ENCODE measurements at regions not wholly inside any gene's neighbourhood (a gene's known extent, or its start where the extent isn't known, plus 50 kb on each side); places are given as distances from the start of the nearest gene placed in this dataset.
A peak's percentile ranks its signal among the peaks of the same experiment; 100 is the strongest.
"Not testable (repeated sequence)": the region's sequence is repeated elsewhere in the genome, so short reads cannot be mapped to it uniquely, and the experiment has no call there.

- Mint-ChIP-seq H3K27me3 (ENCODE audit: insufficient read depth, low read depth, poor library complexity) (peaks cover 4% of the 10 kb centered on the region), H3K4me3 (no peak overlapping the region)
- H3K79me2 ChIP-seq (replicated peaks; ENCODE audit: insufficient read depth), result no peaks in the 10 kb centered on the region
Observed at GRCh38 chr15:81882504-81882903, 163.3 kb downstream of the MEX3B start.

DNA sequence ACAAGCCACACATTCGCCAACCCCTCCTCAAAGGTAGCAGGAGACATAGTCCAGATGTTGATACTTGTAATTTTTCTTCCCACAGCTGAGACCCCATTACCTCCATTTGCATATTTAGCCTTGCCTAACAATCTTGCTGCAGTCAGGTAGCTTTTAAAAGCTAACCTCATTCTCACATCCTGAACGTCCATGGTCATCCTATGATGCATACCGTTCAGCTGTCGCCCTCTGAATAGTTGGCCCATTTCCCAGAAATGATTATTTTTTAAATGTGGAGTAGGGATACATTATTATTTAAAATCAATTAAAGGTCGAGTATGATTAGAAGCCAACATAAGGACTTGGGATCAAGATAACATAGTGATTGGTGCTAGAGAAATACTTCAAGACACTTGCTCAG lies 165.0 kb downstream of the MEX3B start:
- no peaks in the 10 kb centered on the region for H3K36me3 Mint-ChIP-seq (ENCODE audit: low read depth)
- H3K27me3 Mint-ChIP-seq (ENCODE audit: insufficient read depth, low read depth, poor library complexity), result no peaks in the 10 kb centered on the region
- H3K4me1 Mint-ChIP-seq, result peaks cover 11% of the 10 kb centered on the region; the same call in 2 of the 3 replicates
- DNase-seq (ENCODE audit: low spot score) (no peak), ATAC-seq (no peak)
- H3K9me3 Mint-ChIP-seq, result peaks cover 4% of the 10 kb centered on the region; the same call in 2 of the 3 replicates
- Histone ChIP-seq H3K36me3 (ENCODE audit: insufficient read depth) (no peaks in the 10 kb centered on the region), H3K4me3 (no peak overlapping the region), H4K20me1 (replicated peaks; ENCODE audit: insufficient read depth) (no peaks in the 10 kb centered on the region), H3K27ac (ENCODE audit: low read depth) (no peak overlapping the region), H3K9me2 (ENCODE audit: insufficient read depth) (0 out of 2 replicates have a peak, but pooled peaks cover 1% of the 10 kb centered on the region), H3F3A (replicated peaks; ENCODE audit: low read depth) (no peaks in the 10 kb centered on the region), H3K27me3 (ENCODE audit: insufficient read depth) (no peaks in the 10 kb centered on the region), H3K79me2 (replicated peaks; ENCODE audit: insufficient read depth) (no peaks in the 10 kb centered on the region), H3K4me2 (no peak overlapping the region), H3K4me1 (ENCODE audit: insufficient read depth) (0 out of 2 replicates have a peak, but pooled peaks cover 4% of the 10 kb centered on the region), H2AFZ (no peak overlapping the region)
- no peak overlapping the region for H3K4me3 Mint-ChIP-seq
- TF ChIP-seq CREB1 (CRISPR knock-in tag; IDR thresholded peaks at IDR 0.05; ENCODE audit: low read depth) (no peak), POLR2AphosphoS5 (IDR thresholded peaks at IDR 0.05; ENCODE audit: low read depth) (no peak)
- no peak overlapping the region for H3K27ac Mint-ChIP-seq

More at GRCh38 chr15:81882504-81882903, 163.3 kb downstream of the MEX3B start:
- Histone ChIP-seq H3K4me2 (no peak overlapping the region), H3K27me3 (ENCODE audit: insufficient read depth) (no peaks in the 10 kb centered on the region), H3K27ac (ENCODE audit: low read depth) (no peak overlapping the region), H3K4me3 (no peak overlapping the region), H3F3A (replicated peaks; ENCODE audit: low read depth) (no peaks in the 10 kb centered on the region), H2AFZ (no peak overlapping the region), H3K4me1 (ENCODE audit: insufficient read depth) (0 out of 2 replicates have a peak, but pooled peaks cover 4% of the 10 kb centered on the region), H4K20me1 (replicated peaks; ENCODE audit: insufficient read depth) (no peaks in the 10 kb centered on the region), H3K9me2 (ENCODE audit: insufficient read depth) (0 out of 2 replicates have a peak, but pooled peaks cover 4% of the 10 kb centered on the region), H3K36me3 (ENCODE audit: insufficient read depth) (no peaks in the 10 kb centered on the region)
- ATAC-seq (no peak), DNase-seq (ENCODE audit: low spot score) (no peak)
- Mint-ChIP-seq H3K4me1 (peaks cover 8% of the 10 kb centered on the region; the same call in 2 of the 3 replicates), H3K9me3 (no peaks in the 10 kb centered on the region), H3K36me3 (ENCODE audit: low read depth) (no peaks in the 10 kb centered on the region), H3K27ac (no peak overlapping the region)
- TF ChIP-seq, protein P1, sequence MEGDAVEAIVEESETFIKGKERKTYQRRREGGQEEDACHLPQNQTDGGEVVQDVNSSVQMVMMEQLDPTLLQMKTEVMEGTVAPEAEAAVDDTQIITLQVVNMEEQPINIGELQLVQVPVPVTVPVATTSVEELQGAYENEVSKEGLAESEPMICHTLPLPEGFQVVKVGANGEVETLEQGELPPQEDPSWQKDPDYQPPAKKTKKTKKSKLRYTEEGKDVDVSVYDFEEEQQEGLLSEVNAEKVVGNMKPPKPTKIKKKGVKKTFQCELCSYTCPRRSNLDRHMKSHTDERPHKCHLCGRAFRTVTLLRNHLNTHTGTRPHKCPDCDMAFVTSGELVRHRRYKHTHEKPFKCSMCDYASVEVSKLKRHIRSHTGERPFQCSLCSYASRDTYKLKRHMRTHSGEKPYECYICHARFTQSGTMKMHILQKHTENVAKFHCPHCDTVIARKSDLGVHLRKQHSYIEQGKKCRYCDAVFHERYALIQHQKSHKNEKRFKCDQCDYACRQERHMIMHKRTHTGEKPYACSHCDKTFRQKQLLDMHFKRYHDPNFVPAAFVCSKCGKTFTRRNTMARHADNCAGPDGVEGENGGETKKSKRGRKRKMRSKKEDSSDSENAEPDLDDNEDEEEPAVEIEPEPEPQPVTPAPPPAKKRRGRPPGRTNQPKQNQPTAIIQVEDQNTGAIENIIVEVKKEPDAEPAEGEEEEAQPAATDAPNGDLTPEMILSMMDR (conservative IDR thresholded peaks at IDR 0.05; ENCODE audit: low read depth in 2 of 2), result no peak
- TF ChIP-seq, protein P2, sequence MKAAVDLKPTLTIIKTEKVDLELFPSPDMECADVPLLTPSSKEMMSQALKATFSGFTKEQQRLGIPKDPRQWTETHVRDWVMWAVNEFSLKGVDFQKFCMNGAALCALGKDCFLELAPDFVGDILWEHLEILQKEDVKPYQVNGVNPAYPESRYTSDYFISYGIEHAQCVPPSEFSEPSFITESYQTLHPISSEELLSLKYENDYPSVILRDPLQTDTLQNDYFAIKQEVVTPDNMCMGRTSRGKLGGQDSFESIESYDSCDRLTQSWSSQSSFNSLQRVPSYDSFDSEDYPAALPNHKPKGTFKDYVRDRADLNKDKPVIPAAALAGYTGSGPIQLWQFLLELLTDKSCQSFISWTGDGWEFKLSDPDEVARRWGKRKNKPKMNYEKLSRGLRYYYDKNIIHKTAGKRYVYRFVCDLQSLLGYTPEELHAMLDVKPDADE (IDR thresholded peaks at IDR 0.05), result no peak
- no peak for TF ChIP-seq EZH2 (IDR thresholded peaks at IDR 0.05; ENCODE audit: low read depth, unreplicated experiment)

GRCh38 chr15:81880314-81880713 lies 165.5 kb downstream of the MEX3B start:
- Histone ChIP-seq H4K20me1 (replicated peaks; ENCODE audit: insufficient read depth) (no peaks in the 10 kb centered on the region), H3K4me2 (no peak overlapping the region), H3K27me3 (ENCODE audit: insufficient read depth) (no peaks in the 10 kb centered on the region), H3K4me3 (no peak overlapping the region), H3K79me2 (replicated peaks; ENCODE audit: insufficient read depth) (no peaks in the 10 kb centered on the region), H3K9me2 (ENCODE audit: insufficient read depth) (no peaks in the 10 kb centered on the region), H3K36me3 (ENCODE audit: insufficient read depth) (no peaks in the 10 kb centered on the region), H2AFZ (no peak overlapping the region), H3K27ac (ENCODE audit: low read depth) (no peak overlapping the region), H3F3A (replicated peaks; ENCODE audit: low read depth) (no peaks in the 10 kb centered on the region), H3K4me1 (ENCODE audit: insufficient read depth) (0 out of 2 replicates have a peak, but pooled peaks cover 4% of the 10 kb centered on the region)
- DNase-seq (ENCODE audit: low spot score), result no peak
- H3K4me1 Mint-ChIP-seq, result peaks cover 11% of the 10 kb centered on the region; the same call in 2 of the 3 replicates
- H3K4me3 Mint-ChIP-seq, result no peak overlapping the region
- no peak overlapping the region for H3K27ac Mint-ChIP-seq
- peaks cover 4% of the 10 kb centered on the region; the same call in 2 of the 3 replicates for H3K9me3 Mint-ChIP-seq
- ATAC-seq, result no peak
- TF ChIP-seq ZNF114 (CRISPR knock-in tag; IDR thresholded peaks at IDR 0.05) (no peak), EZH2phosphoT487 (IDR thresholded peaks at IDR 0.05; ENCODE audit: unreplicated experiment) (no peak)
- H3K27me3 Mint-ChIP-seq (ENCODE audit: insufficient read depth, low read depth, poor library complexity), result no peaks in the 10 kb centered on the region
- H3K36me3 Mint-ChIP-seq (ENCODE audit: low read depth), result no peaks in the 10 kb centered on the region

DNA sequence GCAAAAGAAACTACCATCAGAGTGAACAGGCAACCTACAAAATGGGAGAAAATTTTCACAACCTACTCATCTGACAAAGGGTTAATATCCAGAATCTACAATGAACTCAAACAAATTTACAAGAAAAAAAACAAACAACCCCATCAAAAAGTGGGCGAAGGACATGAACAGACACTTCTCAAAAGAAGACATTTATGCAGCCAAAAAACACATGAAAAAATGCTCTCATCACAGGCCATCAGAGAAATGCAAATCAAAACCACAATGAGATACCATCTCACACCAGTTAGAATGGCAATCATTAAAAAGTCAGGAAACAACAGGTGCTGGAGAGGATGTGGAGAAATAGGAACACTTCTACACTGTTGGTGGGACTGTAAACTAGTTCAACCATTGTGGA lies 170.1 kb downstream of the MEX3B start:
- not testable (repeated sequence) for H4K20me1 ChIP-seq (replicated peaks; ENCODE audit: insufficient read depth); H3K27me3 Mint-ChIP-seq (ENCODE audit: insufficient read depth, low read depth, poor library complexity); H3K4me3 Mint-ChIP-seq; H3K9me3 Mint-ChIP-seq; H3K27ac Mint-ChIP-seq; H3F3A ChIP-seq (replicated peaks; ENCODE audit: low read depth); H3K27me3 ChIP-seq (ENCODE audit: insufficient read depth); H3K4me3 ChIP-seq; H3K79me2 ChIP-seq (replicated peaks; ENCODE audit: insufficient read depth); H3K36me3 ChIP-seq (ENCODE audit: insufficient read depth); H3K9me2 ChIP-seq (ENCODE audit: insufficient read depth); H3K4me1 ChIP-seq (ENCODE audit: insufficient read depth); H3K4me2 ChIP-seq; DNase-seq (ENCODE audit: low spot score); H3K27ac ChIP-seq (ENCODE audit: low read depth); H3K36me3 Mint-ChIP-seq (ENCODE audit: low read depth); ATAC-seq; H2AFZ ChIP-seq
- H3K4me1 Mint-ChIP-seq, result peaks cover 11% of the 10 kb centered on the region; the same call in 2 of the 3 replicates

DNA sequence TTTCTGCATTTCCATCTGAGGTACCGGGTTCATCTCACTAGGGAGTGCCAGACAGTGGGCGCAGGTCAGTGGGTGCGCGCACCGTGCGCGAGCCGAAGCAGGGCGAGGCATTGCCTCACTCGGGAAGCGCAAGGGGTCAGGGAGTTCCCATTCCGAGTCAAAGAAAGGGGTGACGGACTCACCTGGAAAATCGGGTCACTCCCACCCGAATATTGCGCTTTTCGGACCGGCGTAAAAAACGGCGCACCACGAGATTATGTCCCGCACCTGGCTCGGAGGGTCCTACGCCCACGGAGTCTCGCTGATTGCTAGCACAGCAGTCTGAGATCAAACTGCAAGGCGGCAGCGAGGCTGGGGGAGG lies 175.1 kb downstream of the MEX3B start:
- not testable (repeated sequence) for H3K9me3 Mint-ChIP-seq; H3K27me3 Mint-ChIP-seq (ENCODE audit: insufficient read depth, low read depth, poor library complexity); H3K9me2 ChIP-seq (ENCODE audit: insufficient read depth); DNase-seq (ENCODE audit: low spot score); H3K27me3 ChIP-seq (ENCODE audit: insufficient read depth); H3K36me3 ChIP-seq (ENCODE audit: insufficient read depth); H3K27ac ChIP-seq (ENCODE audit: low read depth); H3K36me3 Mint-ChIP-seq (ENCODE audit: low read depth); H3F3A ChIP-seq (replicated peaks; ENCODE audit: low read depth); H4K20me1 ChIP-seq (replicated peaks; ENCODE audit: insufficient read depth); ATAC-seq; H3K4me1 ChIP-seq (ENCODE audit: insufficient read depth); H3K4me1 Mint-ChIP-seq
- peak overlapping the region; percentile 52; the same call in 1 of the 2 replicates for H3K27ac Mint-ChIP-seq
- Histone ChIP-seq H3K4me3 (peak overlapping the region; percentile 74; the same call in 1 of the 2 replicates), H3K4me2 (peak overlapping the region; percentile 91; the same call in 1 of the 2 replicates), H3K79me2 (replicated peaks; ENCODE audit: insufficient read depth) (peaks cover 18% of the 10 kb centered on the region; the same call in 1 of the 2 replicates), H2AFZ (peak overlapping the region; percentile 95; the same call in 1 of the 2 replicates)
- peak overlapping the region; percentile 69 for H3K4me3 Mint-ChIP-seq

Measured in GM23338 (cell line).